ENCODE measurements at regions not wholly inside any gene's neighbourhood (a gene's known extent, or its start where the extent isn't known, plus 50 kb on each side); places are given as distances from the start of the nearest gene placed in this dataset.

GRCh38 chr1:34275150-34275549 lies 98.4 kb downstream of the C1orf94 start:
- Histone ChIP-seq H4K20me1 (ENCODE audit: control insufficient read depth, insufficient read depth, low read length, poor library complexity, severe bottlenecking) (no peaks in the 10 kb centered on the region), H3K4me2 (replicated peaks; ENCODE audit: low read depth, low read length, poor library complexity, severe bottlenecking) (no peak overlapping the region), H3K27me3 (replicated peaks in 1 of 4; ENCODE audit: control extremely low read depth in 1 of 4, control insufficient read depth in 3 of 4, insufficient read depth in 4 of 4, low read length in 3 of 4) (no peaks in the 10 kb centered on the region), H3K36me3 (replicated peaks in 1 of 2; ENCODE audit: control extremely low read depth in 1 of 2, control insufficient read depth in 1 of 2, extremely low read depth in 1 of 2, insufficient read depth in 2 of 2, low read length in 1 of 2) (no peaks in the 10 kb centered on the region), H3K4me1 (ENCODE audit: control insufficient read depth in 2 of 2, insufficient read depth in 2 of 2, low read length in 2 of 2) (no peaks in the 10 kb centered on the region), H2AFZ (ENCODE audit: insufficient read depth, low read depth, low read length, poor library complexity, severe bottlenecking) (no peak overlapping the region), H3K9ac (ENCODE audit: low read length) (no peak overlapping the region), H3K9me3 (ENCODE audit: control extremely low read depth in 1 of 3, control insufficient read depth in 2 of 3, insufficient read depth in 1 of 3, low read length in 2 of 3) (no peaks in the 10 kb centered on the region), H3K79me2 (ENCODE audit: control insufficient read depth, insufficient read depth, low read length) (no peaks in the 10 kb centered on the region), H3K27ac (ENCODE audit: low read length in 2 of 2) (no peak overlapping the region), H3K4me3 (ENCODE audit: control extremely low read depth in 1 of 5, extremely low read depth in 1 of 5, insufficient read depth in 1 of 5, low read depth in 2 of 5, low read length in 4 of 5) (no peak overlapping the region)
- ChIA-PET POLR2A (no interaction called here), CTCF (no interaction called here)
- Mint-ChIP-seq H3K9me3 (ENCODE audit: insufficient read depth) (no peaks in the 10 kb centered on the region), H3K27ac (no peak overlapping the region), H3K27me3 (peaks cover 4% of the 10 kb centered on the region), H3K4me1 (no peaks in the 10 kb centered on the region), H3K4me3 (no peak overlapping the region)
- WGBS (ENCODE audit: insufficient coverage), result 81% methylated on average over 2 of the region's 3 CpGs
- no peak for DNase-seq
- ATAC-seq (ENCODE audit: low read depth), result no peak
- intact Hi-C loops (cut with micrococcal nuclease), result no loop called here
- TF ChIP-seq CTCF (IDR thresholded peaks at IDR 0.05) (no peak), EZH2 (IDR thresholded peaks at IDR 0.05; ENCODE audit: borderline replicate concordance, insufficient read depth, low read depth, low read length, poor library complexity, severe bottlenecking) (no peak)

GRCh38 chr1:34276606-34277005 lies 99.9 kb downstream of the C1orf94 start:
- Histone ChIP-seq H3K27ac (ENCODE audit: low read length in 2 of 2) (no peak overlapping the region), H3K79me2 (ENCODE audit: control insufficient read depth, insufficient read depth, low read length) (no peaks in the 10 kb centered on the region), H3K4me1 (ENCODE audit: control insufficient read depth in 2 of 2, insufficient read depth in 2 of 2, low read length in 2 of 2) (no peaks in the 10 kb centered on the region), H2AFZ (ENCODE audit: insufficient read depth, low read depth, low read length, poor library complexity, severe bottlenecking) (no peak overlapping the region), H3K36me3 (replicated peaks in 1 of 2; ENCODE audit: control extremely low read depth in 1 of 2, control insufficient read depth in 1 of 2, extremely low read depth in 1 of 2, insufficient read depth in 2 of 2, low read length in 1 of 2) (no peaks in the 10 kb centered on the region), H3K9me3 (ENCODE audit: control extremely low read depth in 1 of 3, control insufficient read depth in 2 of 3, insufficient read depth in 1 of 3, low read length in 2 of 3) (no peaks in the 10 kb centered on the region), H4K20me1 (ENCODE audit: control insufficient read depth, insufficient read depth, low read length, poor library complexity, severe bottlenecking) (no peaks in the 10 kb centered on the region), H3K27me3 (replicated peaks in 1 of 4; ENCODE audit: control extremely low read depth in 1 of 4, control insufficient read depth in 3 of 4, insufficient read depth in 4 of 4, low read length in 3 of 4) (no peaks in the 10 kb centered on the region), H3K9ac (ENCODE audit: low read length) (no peak overlapping the region), H3K4me2 (replicated peaks; ENCODE audit: low read depth, low read length, poor library complexity, severe bottlenecking) (no peak overlapping the region), H3K4me3 (ENCODE audit: control extremely low read depth in 1 of 5, extremely low read depth in 1 of 5, insufficient read depth in 1 of 5, low read depth in 2 of 5, low read length in 4 of 5) (no peak overlapping the region)
- CTCF ChIA-PET, result no interaction called here
- ATAC-seq (ENCODE audit: low read depth), result no peak
- intact Hi-C loops (cut with micrococcal nuclease), result no loop called here
- H3K4me3 Mint-ChIP-seq, result no peak overlapping the region
- TF ChIP-seq CTCF (IDR thresholded peaks at IDR 0.05) (no peak), EZH2 (IDR thresholded peaks at IDR 0.05; ENCODE audit: borderline replicate concordance, insufficient read depth, low read depth, low read length, poor library complexity, severe bottlenecking) (no peak)
- H3K4me1 Mint-ChIP-seq, result no peaks in the 10 kb centered on the region
- peaks cover 4% of the 10 kb centered on the region for H3K27me3 Mint-ChIP-seq
- H3K9me3 Mint-ChIP-seq (ENCODE audit: insufficient read depth), result no peaks in the 10 kb centered on the region
- DNase-seq, result no peak
- POLR2A ChIA-PET, result no interaction called here
- no peak overlapping the region for H3K27ac Mint-ChIP-seq

All from B cell (primary cell).